Lower leg skin (tissue), 3 donors: ENCODE measurements at regions not wholly inside any gene's neighbourhood (a gene's known extent, or its start where the extent isn't known, plus 50 kb on each side); places are given as distances from the start of the nearest gene placed in this dataset.

ENCODE experiments used
- CTCF ChIP-seq, 3 donors: fragments of 450-650 bp; IDR thresholded peaks; one replicate each; pipeline ENCODE4 v1.5.1; 2016; ENCODE audit warnings: antibody characterized with exemption in 3 of 3, mild to moderate bottlenecking in 3 of 3, moderate library complexity in 2 of 3
- POLR2A ChIP-seq, 2 donors: fragments of 450-650 bp; IDR thresholded peaks; one replicate each; pipeline ENCODE4 v1.6.1; 2016 to 2017; ENCODE audit warnings: antibody characterized with exemption in 2 of 2, mild to moderate bottlenecking in 1 of 2, moderate library complexity in 1 of 2

GRCh38 chr20:22836877-22837276, 198.2 kb upstream of the SSTR4 start:
- TF ChIP-seq POLR2A (IDR thresholded peaks at IDR 0.05) (no peak), CTCF (IDR thresholded peaks at IDR 0.05) (no peak)
